ENCODE measurements at regions not wholly inside any gene's neighbourhood (a gene's known extent, or its start where the extent isn't known, plus 50 kb on each side); places are given as distances from the start of the nearest gene placed in this dataset.

DNA sequence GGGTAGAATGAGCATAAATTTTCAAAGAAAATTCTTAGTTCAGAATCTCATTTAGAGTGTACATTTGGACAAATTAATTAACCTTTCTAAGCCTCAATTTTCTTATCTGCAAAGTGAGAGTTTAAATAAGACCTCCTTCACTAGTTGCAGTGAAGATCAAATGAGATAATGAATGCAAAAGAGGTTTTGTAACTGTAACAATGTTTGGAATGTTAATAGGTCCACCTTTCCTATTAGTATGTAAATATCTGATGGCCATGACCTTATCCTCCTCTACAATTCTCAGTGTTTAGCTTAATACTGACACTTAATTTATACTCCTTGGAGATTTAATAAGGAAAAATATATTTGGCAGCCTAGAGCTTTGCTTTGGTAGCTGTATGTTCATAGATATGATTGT lies 138.8 kb downstream of the GABRG1 start:
- no peaks in the 10 kb centered on the region for H3K4me1 ChIP-seq (ENCODE audit: control insufficient read depth in 4 of 4, insufficient read depth in 4 of 4, low read length in 3 of 4)
- no peaks in the 10 kb centered on the region for H3K36me3 ChIP-seq (ENCODE audit: control insufficient read depth in 4 of 4, insufficient read depth in 3 of 4, low read depth in 1 of 4, low read length in 3 of 4)
- H3K9me3 ChIP-seq (ENCODE audit: control insufficient read depth in 4 of 4, low read length in 3 of 4) = no peaks in the 10 kb centered on the region
- no peak for DNase-seq (ENCODE audit: low spot score)
- H3K4me3 ChIP-seq (ENCODE audit: low read depth in 1 of 3, low read length in 3 of 3) = no peak overlapping the region
- H3K27me3 ChIP-seq (ENCODE audit: control insufficient read depth in 4 of 4, insufficient read depth in 4 of 4, low read length in 3 of 4) = no peaks in the 10 kb centered on the region
- H3K27ac ChIP-seq (ENCODE audit: low read depth in 1 of 2, low read length in 2 of 2) = no peak overlapping the region
- H3K9ac ChIP-seq (ENCODE audit: low read depth in 1 of 2, low read length in 2 of 2) = no peak overlapping the region
- TF ChIP-seq EGR1 (IDR thresholded peaks at IDR 0.05; ENCODE audit: low read depth in 2 of 2) = no peak

- Histone ChIP-seq H3K27ac (ENCODE audit: low read depth in 1 of 2, low read length in 2 of 2) (no peak overlapping the region), H3K4me3 (ENCODE audit: low read depth in 1 of 3, low read length in 3 of 3) (no peak overlapping the region), H3K27me3 (ENCODE audit: control insufficient read depth in 4 of 4, insufficient read depth in 4 of 4, low read length in 3 of 4) (no peaks in the 10 kb centered on the region), H3K4me1 (ENCODE audit: control insufficient read depth in 4 of 4, insufficient read depth in 4 of 4, low read length in 3 of 4) (no peaks in the 10 kb centered on the region), H3K36me3 (ENCODE audit: control insufficient read depth in 4 of 4, insufficient read depth in 3 of 4, low read depth in 1 of 4, low read length in 3 of 4) (no peaks in the 10 kb centered on the region), H3K9ac (ENCODE audit: low read depth in 1 of 2, low read length in 2 of 2) (no peak overlapping the region), H3K9me3 (ENCODE audit: control insufficient read depth in 4 of 4, low read length in 3 of 4) (peaks cover 0 to 6% (median 4%) of the 10 kb centered on the region in 4 donors)
- 73% methylated on average over 3 of the region's 3 CpGs for WGBS
- no peak for DNase-seq (ENCODE audit: low spot score)
- TF ChIP-seq RAD21 (IDR thresholded peaks at IDR 0.05) (peak in 1 of 2 donors; percentile 21), YY1 (IDR thresholded peaks at IDR 0.05) (no peak)
Observed at GRCh38 chr4:45971108-45971507, 152.7 kb downstream of the GABRG1 start.

DNA sequence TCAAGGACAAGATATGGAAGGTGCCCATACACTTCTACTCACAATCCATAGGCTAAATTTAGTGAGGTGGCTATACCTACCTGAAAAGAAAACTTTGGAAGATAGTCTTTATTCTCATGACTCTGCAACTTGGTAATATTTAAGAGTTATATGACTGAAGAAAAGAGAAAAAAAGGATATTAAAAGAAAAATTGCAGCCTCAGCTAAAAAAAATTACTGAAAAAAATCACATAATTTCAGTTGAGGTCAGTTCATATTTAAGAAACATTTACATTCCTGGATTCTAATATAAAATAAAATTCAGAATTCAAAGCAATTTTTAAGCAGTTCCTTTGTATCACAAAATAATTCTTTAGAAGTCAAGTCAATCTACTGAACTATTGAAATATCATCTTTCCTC lies 166.5 kb downstream of the GABRG1 start:
- Histone ChIP-seq H3K36me3 (ENCODE audit: control insufficient read depth in 4 of 4, insufficient read depth in 3 of 4, low read depth in 1 of 4, low read length in 3 of 4) (no peaks in the 10 kb centered on the region), H3K4me3 (ENCODE audit: low read depth in 1 of 3, low read length in 3 of 3) (no peak overlapping the region), H3K27ac (ENCODE audit: low read depth in 1 of 2, low read length in 2 of 2) (no peak overlapping the region), H3K4me1 (ENCODE audit: control insufficient read depth in 4 of 4, insufficient read depth in 4 of 4, low read length in 3 of 4) (no peaks in the 10 kb centered on the region), H3K9me3 (ENCODE audit: control insufficient read depth in 4 of 4, low read length in 3 of 4) (no peaks in the 10 kb centered on the region), H3K27me3 (ENCODE audit: control insufficient read depth in 4 of 4, insufficient read depth in 4 of 4, low read length in 3 of 4) (no peaks in the 10 kb centered on the region), H3K9ac (ENCODE audit: low read depth in 1 of 2, low read length in 2 of 2) (no peak overlapping the region)
- TF ChIP-seq GABPA (IDR thresholded peaks at IDR 0.05 in 1 of 2, conservative IDR thresholded peaks at IDR 0.05 in 1 of 2) (no peak), FOXA1 (IDR thresholded peaks at IDR 0.05) (no peak), RAD21 (IDR thresholded peaks at IDR 0.05) (no peak), YY1 (IDR thresholded peaks at IDR 0.05) (no peak), ATF3 (IDR thresholded peaks at IDR 0.05) (no peak), REST (IDR thresholded peaks at IDR 0.05) (no peak), TAF1 (conservative IDR thresholded peaks at IDR 0.05) (no peak), EGR1 (IDR thresholded peaks at IDR 0.05; ENCODE audit: low read depth in 2 of 2) (no peak), SP1 (IDR thresholded peaks at IDR 0.05) (no peak), CTCF (IDR thresholded peaks at IDR 0.05; ENCODE audit: low read depth, low read length, missing input control) (no peak), RXRA (IDR thresholded peaks at IDR 0.05) (no peak), HNF4A (conservative IDR thresholded peaks at IDR 0.05) (no peak), NR2F2 (IDR thresholded peaks at IDR 0.05) (no peak), MAX (IDR thresholded peaks at IDR 0.05) (no peak), HNF4G (IDR thresholded peaks at IDR 0.05) (no peak), JUND (IDR thresholded peaks at IDR 0.05) (no peak), FOXA2 (IDR thresholded peaks at IDR 0.05) (no peak)
- TF ChIP-seq, protein P1, sequence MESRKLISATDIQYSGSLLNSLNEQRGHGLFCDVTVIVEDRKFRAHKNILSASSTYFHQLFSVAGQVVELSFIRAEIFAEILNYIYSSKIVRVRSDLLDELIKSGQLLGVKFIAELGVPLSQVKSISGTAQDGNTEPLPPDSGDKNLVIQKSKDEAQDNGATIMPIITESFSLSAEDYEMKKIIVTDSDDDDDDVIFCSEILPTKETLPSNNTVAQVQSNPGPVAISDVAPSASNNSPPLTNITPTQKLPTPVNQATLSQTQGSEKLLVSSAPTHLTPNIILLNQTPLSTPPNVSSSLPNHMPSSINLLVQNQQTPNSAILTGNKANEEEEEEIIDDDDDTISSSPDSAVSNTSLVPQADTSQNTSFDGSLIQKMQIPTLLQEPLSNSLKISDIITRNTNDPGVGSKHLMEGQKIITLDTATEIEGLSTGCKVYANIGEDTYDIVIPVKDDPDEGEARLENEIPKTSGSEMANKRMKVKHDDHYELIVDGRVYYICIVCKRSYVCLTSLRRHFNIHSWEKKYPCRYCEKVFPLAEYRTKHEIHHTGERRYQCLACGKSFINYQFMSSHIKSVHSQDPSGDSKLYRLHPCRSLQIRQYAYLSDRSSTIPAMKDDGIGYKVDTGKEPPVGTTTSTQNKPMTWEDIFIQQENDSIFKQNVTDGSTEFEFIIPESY (IDR thresholded peaks at IDR 0.05) = no peak
- DNase-seq (ENCODE audit: low spot score) = no peak

All from liver (tissue), 8 donors.